ENCODE measurements at regions not wholly inside any gene's neighbourhood (a gene's known extent, or its start where the extent isn't known, plus 50 kb on each side); places are given as distances from the start of the nearest gene placed in this dataset.

GRCh38 chr2:8403876-8404275 is 278.0 kb upstream of the ID2 start:
- TF ChIP-seq CTCF (IDR thresholded peaks at IDR 0.05) (no peak), POLR2A (IDR thresholded peaks at IDR 0.05) (no peak)
